ENCODE measurements at regions not wholly inside any gene's neighbourhood (a gene's known extent, or its start where the extent isn't known, plus 50 kb on each side); places are given as distances from the start of the nearest gene placed in this dataset.

- TF ChIP-seq CHD7 (IDR thresholded peaks at IDR 0.05; ENCODE audit: insufficient replicate concordance, low read length) (no peak), FOSL1 (IDR thresholded peaks at IDR 0.05; ENCODE audit: insufficient read depth, low read depth, low read length) (no peak), TCF12 (IDR thresholded peaks at IDR 0.05; ENCODE audit: low read depth, low read length) (no peak), RAD21 (IDR thresholded peaks at IDR 0.05 in 1 of 2, conservative IDR thresholded peaks at IDR 0.05 in 1 of 2; ENCODE audit: low read depth in 2 of 2, low read length in 2 of 2) (no peak), E2F6 (IDR thresholded peaks at IDR 0.05) (no peak), JUN (IDR thresholded peaks at IDR 0.05; ENCODE audit: low read depth, low read length) (no peak), ZNF274 (IDR thresholded peaks at IDR 0.05; ENCODE audit: borderline replicate concordance, extremely low read depth, low read length) (no peak), CBX5 (IDR thresholded peaks at IDR 0.05; ENCODE audit: low read depth, low read length) (no peak), RFX5 (IDR thresholded peaks at IDR 0.05; ENCODE audit: borderline replicate concordance, low read depth, low read length) (no peak), KDM4A (IDR thresholded peaks at IDR 0.05; ENCODE audit: low read depth, low read length, severe bottlenecking) (no peak), NANOG (IDR thresholded peaks at IDR 0.05; ENCODE audit: insufficient read depth, low read depth, low read length, poor library complexity, severe bottlenecking) (no peak)
These were observed 1317.4 kb upstream of the TMEM132C start (continued) for GRCh38 chr12:126949558-126949957.
